ENCODE measurements at regions not wholly inside any gene's neighbourhood (a gene's known extent, or its start where the extent isn't known, plus 50 kb on each side); places are given as distances from the start of the nearest gene placed in this dataset.

DNA sequence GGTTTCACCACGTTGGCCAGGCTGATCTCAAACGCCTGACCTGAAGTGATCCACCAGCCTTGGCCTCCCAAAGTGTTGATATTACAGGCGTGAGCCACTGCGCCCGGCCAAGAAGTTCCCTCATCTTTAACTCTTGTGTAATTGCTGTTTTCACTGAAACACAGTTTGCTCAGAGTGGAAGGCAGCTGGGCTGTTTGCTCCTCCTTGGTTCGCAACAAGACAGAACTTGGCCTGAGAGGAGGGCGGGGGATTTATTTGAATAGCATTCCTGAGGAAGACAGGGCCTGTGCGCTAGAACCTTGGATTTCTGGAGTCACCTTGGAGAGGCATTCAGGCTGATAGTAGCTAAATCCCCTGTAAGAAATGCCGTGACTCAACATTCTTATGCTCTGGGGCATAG lies 226.7 kb upstream of the MCTP2 start:
- Mint-ChIP-seq H3K4me1 (no peaks in the 10 kb centered on the region; the same call in 1 of the 2 replicates), H3K36me3 (no peaks in the 10 kb centered on the region), H3K4me3 (no peak overlapping the region), H3K27ac (no peak overlapping the region), H3K9me3 (peaks cover 6% of the 10 kb centered on the region), H3K27me3 (ENCODE audit: low read depth) (no peaks in the 10 kb centered on the region)
- POLR2A ChIA-PET = no interaction called here
- DNase-seq (ENCODE audit: low spot score) (no peak), ATAC-seq (no peak)
- CTCF ChIA-PET = no interaction called here
- TF ChIP-seq, protein P1, sequence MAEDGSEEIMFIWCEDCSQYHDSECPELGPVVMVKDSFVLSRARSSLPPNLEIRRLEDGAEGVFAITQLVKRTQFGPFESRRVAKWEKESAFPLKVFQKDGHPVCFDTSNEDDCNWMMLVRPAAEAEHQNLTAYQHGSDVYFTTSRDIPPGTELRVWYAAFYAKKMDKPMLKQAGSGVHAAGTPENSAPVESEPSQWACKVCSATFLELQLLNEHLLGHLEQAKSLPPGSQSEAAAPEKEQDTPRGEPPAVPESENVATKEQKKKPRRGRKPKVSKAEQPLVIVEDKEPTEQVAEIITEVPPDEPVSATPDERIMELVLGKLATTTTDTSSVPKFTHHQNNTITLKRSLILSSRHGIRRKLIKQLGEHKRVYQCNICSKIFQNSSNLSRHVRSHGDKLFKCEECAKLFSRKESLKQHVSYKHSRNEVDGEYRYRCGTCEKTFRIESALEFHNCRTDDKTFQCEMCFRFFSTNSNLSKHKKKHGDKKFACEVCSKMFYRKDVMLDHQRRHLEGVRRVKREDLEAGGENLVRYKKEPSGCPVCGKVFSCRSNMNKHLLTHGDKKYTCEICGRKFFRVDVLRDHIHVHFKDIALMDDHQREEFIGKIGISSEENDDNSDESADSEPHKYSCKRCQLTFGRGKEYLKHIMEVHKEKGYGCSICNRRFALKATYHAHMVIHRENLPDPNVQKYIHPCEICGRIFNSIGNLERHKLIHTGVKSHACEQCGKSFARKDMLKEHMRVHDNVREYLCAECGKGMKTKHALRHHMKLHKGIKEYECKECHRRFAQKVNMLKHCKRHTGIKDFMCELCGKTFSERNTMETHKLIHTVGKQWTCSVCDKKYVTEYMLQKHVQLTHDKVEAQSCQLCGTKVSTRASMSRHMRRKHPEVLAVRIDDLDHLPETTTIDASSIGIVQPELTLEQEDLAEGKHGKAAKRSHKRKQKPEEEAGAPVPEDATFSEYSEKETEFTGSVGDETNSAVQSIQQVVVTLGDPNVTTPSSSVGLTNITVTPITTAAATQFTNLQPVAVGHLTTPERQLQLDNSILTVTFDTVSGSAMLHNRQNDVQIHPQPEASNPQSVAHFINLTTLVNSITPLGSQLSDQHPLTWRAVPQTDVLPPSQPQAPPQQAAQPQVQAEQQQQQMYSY (CRISPR knock-in tag; IDR thresholded peaks at IDR 0.05) = no peak
- TF ChIP-seq FOXJ3 (CRISPR knock-in tag; IDR thresholded peaks at IDR 0.05; ENCODE audit: borderline replicate concordance) (no peak), NFATC4 (CRISPR knock-in tag; IDR thresholded peaks at IDR 0.05) (no peak), TEAD1 (CRISPR knock-in tag; IDR thresholded peaks at IDR 0.05) (no peak), PRRX2 (CRISPR knock-in tag; IDR thresholded peaks at IDR 0.05) (no peak), MYBL2 (CRISPR knock-in tag; IDR thresholded peaks at IDR 0.05) (no peak), KAT7 (CRISPR knock-in tag; IDR thresholded peaks at IDR 0.05; ENCODE audit: borderline replicate concordance) (no peak), ATF1 (CRISPR knock-in tag; IDR thresholded peaks at IDR 0.05) (no peak), ZNF121 (CRISPR knock-in tag; IDR thresholded peaks at IDR 0.05) (no peak), HMGA2 (CRISPR knock-in tag; IDR thresholded peaks at IDR 0.05) (no peak), OVOL2 (CRISPR knock-in tag; IDR thresholded peaks at IDR 0.05; ENCODE audit: borderline replicate concordance) (no peak)
- TF ChIP-seq, protein P2, sequence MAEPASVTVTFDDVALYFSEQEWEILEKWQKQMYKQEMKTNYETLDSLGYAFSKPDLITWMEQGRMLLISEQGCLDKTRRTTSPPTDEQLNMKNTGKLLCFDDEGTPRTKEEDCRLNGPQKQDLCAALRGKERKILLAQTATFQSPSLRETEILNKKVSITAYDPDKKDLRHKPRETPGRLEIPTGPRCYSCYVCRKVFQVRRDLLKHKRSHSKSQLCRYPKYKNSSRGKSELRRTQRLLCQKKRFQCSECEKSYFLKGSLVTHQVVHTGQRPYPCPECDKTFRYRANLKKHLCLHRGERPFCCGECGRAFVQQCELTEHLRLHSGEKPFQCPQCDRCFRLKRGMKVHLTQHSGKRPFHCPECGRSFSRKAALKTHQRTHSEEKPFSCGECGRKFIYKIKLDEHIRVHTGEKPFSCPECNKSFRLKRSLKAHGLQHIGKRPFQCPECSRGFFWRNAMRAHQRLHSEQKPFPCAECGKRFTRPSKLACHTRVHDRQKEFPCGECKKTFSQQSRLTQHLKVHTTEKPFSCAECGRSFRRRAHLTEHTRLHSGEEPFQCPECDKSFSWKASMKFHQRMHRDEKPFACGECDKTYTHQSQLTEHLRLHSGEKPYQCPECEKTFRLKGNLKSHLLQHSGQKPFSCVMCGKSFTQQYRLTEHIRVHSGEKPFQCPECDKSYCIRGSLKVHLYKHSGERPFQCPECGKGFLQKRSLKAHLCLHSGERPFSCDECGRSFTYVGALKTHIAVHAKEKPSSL (CRISPR knock-in tag; conservative IDR thresholded peaks at IDR 0.05) = no peak
- TF ChIP-seq, protein P3, sequence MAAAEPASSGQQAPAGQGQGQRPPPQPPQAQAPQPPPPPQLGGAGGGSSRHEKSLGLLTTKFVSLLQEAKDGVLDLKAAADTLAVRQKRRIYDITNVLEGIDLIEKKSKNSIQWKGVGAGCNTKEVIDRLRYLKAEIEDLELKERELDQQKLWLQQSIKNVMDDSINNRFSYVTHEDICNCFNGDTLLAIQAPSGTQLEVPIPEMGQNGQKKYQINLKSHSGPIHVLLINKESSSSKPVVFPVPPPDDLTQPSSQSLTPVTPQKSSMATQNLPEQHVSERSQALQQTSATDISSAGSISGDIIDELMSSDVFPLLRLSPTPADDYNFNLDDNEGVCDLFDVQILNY (CRISPR knock-in tag; IDR thresholded peaks at IDR 0.05) = no peak
- TF ChIP-seq, protein P4, sequence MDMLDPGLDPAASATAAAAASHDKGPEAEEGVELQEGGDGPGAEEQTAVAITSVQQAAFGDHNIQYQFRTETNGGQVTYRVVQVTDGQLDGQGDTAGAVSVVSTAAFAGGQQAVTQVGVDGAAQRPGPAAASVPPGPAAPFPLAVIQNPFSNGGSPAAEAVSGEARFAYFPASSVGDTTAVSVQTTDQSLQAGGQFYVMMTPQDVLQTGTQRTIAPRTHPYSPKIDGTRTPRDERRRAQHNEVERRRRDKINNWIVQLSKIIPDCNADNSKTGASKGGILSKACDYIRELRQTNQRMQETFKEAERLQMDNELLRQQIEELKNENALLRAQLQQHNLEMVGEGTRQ (CRISPR knock-in tag; IDR thresholded peaks at IDR 0.05) = no peak
- TF ChIP-seq, protein P5, sequence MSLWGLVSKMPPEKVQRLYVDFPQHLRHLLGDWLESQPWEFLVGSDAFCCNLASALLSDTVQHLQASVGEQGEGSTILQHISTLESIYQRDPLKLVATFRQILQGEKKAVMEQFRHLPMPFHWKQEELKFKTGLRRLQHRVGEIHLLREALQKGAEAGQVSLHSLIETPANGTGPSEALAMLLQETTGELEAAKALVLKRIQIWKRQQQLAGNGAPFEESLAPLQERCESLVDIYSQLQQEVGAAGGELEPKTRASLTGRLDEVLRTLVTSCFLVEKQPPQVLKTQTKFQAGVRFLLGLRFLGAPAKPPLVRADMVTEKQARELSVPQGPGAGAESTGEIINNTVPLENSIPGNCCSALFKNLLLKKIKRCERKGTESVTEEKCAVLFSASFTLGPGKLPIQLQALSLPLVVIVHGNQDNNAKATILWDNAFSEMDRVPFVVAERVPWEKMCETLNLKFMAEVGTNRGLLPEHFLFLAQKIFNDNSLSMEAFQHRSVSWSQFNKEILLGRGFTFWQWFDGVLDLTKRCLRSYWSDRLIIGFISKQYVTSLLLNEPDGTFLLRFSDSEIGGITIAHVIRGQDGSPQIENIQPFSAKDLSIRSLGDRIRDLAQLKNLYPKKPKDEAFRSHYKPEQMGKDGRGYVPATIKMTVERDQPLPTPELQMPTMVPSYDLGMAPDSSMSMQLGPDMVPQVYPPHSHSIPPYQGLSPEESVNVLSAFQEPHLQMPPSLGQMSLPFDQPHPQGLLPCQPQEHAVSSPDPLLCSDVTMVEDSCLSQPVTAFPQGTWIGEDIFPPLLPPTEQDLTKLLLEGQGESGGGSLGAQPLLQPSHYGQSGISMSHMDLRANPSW (CRISPR knock-in tag; conservative IDR thresholded peaks at IDR 0.05; ENCODE audit: low read depth) = no peak
- TF ChIP-seq, protein P6, sequence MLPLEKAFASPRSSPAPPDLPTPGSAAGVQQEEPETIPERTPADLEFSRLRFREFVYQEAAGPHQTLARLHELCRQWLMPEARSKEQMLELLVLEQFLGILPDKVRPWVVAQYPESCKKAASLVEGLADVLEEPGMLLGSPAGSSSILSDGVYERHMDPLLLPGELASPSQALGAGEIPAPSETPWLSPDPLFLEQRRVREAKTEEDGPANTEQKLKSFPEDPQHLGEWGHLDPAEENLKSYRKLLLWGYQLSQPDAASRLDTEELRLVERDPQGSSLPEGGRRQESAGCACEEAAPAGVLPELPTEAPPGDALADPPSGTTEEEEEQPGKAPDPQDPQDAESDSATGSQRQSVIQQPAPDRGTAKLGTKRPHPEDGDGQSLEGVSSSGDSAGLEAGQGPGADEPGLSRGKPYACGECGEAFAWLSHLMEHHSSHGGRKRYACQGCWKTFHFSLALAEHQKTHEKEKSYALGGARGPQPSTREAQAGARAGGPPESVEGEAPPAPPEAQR (CRISPR knock-in tag; IDR thresholded peaks at IDR 0.05) = no peak
- TF ChIP-seq, protein P7, sequence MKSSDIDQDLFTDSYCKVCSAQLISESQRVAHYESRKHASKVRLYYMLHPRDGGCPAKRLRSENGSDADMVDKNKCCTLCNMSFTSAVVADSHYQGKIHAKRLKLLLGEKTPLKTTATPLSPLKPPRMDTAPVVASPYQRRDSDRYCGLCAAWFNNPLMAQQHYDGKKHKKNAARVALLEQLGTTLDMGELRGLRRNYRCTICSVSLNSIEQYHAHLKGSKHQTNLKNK (CRISPR knock-in tag; IDR thresholded peaks at IDR 0.05) = no peak
- TF ChIP-seq, protein P8, sequence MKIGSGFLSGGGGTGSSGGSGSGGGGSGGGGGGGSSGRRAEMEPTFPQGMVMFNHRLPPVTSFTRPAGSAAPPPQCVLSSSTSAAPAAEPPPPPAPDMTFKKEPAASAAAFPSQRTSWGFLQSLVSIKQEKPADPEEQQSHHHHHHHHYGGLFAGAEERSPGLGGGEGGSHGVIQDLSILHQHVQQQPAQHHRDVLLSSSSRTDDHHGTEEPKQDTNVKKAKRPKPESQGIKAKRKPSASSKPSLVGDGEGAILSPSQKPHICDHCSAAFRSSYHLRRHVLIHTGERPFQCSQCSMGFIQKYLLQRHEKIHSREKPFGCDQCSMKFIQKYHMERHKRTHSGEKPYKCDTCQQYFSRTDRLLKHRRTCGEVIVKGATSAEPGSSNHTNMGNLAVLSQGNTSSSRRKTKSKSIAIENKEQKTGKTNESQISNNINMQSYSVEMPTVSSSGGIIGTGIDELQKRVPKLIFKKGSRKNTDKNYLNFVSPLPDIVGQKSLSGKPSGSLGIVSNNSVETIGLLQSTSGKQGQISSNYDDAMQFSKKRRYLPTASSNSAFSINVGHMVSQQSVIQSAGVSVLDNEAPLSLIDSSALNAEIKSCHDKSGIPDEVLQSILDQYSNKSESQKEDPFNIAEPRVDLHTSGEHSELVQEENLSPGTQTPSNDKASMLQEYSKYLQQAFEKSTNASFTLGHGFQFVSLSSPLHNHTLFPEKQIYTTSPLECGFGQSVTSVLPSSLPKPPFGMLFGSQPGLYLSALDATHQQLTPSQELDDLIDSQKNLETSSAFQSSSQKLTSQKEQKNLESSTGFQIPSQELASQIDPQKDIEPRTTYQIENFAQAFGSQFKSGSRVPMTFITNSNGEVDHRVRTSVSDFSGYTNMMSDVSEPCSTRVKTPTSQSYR (CRISPR knock-in tag; IDR thresholded peaks at IDR 0.05) = no peak
- TF ChIP-seq, protein P9, sequence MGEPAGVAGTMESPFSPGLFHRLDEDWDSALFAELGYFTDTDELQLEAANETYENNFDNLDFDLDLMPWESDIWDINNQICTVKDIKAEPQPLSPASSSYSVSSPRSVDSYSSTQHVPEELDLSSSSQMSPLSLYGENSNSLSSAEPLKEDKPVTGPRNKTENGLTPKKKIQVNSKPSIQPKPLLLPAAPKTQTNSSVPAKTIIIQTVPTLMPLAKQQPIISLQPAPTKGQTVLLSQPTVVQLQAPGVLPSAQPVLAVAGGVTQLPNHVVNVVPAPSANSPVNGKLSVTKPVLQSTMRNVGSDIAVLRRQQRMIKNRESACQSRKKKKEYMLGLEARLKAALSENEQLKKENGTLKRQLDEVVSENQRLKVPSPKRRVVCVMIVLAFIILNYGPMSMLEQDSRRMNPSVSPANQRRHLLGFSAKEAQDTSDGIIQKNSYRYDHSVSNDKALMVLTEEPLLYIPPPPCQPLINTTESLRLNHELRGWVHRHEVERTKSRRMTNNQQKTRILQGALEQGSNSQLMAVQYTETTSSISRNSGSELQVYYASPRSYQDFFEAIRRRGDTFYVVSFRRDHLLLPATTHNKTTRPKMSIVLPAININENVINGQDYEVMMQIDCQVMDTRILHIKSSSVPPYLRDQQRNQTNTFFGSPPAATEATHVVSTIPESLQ (CRISPR knock-in tag; IDR thresholded peaks at IDR 0.05) = no peak
